ENCODE measurements at regions not wholly inside any gene's neighbourhood (a gene's known extent, or its start where the extent isn't known, plus 50 kb on each side); places are given as distances from the start of the nearest gene placed in this dataset.

- TF ChIP-seq, protein P1, sequence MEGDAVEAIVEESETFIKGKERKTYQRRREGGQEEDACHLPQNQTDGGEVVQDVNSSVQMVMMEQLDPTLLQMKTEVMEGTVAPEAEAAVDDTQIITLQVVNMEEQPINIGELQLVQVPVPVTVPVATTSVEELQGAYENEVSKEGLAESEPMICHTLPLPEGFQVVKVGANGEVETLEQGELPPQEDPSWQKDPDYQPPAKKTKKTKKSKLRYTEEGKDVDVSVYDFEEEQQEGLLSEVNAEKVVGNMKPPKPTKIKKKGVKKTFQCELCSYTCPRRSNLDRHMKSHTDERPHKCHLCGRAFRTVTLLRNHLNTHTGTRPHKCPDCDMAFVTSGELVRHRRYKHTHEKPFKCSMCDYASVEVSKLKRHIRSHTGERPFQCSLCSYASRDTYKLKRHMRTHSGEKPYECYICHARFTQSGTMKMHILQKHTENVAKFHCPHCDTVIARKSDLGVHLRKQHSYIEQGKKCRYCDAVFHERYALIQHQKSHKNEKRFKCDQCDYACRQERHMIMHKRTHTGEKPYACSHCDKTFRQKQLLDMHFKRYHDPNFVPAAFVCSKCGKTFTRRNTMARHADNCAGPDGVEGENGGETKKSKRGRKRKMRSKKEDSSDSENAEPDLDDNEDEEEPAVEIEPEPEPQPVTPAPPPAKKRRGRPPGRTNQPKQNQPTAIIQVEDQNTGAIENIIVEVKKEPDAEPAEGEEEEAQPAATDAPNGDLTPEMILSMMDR (IDR thresholded peaks at IDR 0.05): peak; percentile 26 to 64 (median 32)
- peak in 1 of 2 donors; percentile 26 for TF ChIP-seq EP300 (IDR thresholded peaks at IDR 0.05)
Measured at GRCh38 chr2:237154082-237154638, 68.5 kb downstream of the COPS8 start.
